Muscle of back (tissue), 3 donors: ENCODE measurements at regions not wholly inside any gene's neighbourhood (a gene's known extent, or its start where the extent isn't known, plus 50 kb on each side); places are given as distances from the start of the nearest gene placed in this dataset.

ENCODE experiments used
- DNase-seq, 3 donors: peaks; one replicate each; pipeline versions ENCODE4 v3.0.0 to v3.0.0-alpha.2; 2013

GRCh38 chrX:109842611-109843010 lies 109.6 kb upstream of the ACSL4 start:
- no peak for DNase-seq

DNA sequence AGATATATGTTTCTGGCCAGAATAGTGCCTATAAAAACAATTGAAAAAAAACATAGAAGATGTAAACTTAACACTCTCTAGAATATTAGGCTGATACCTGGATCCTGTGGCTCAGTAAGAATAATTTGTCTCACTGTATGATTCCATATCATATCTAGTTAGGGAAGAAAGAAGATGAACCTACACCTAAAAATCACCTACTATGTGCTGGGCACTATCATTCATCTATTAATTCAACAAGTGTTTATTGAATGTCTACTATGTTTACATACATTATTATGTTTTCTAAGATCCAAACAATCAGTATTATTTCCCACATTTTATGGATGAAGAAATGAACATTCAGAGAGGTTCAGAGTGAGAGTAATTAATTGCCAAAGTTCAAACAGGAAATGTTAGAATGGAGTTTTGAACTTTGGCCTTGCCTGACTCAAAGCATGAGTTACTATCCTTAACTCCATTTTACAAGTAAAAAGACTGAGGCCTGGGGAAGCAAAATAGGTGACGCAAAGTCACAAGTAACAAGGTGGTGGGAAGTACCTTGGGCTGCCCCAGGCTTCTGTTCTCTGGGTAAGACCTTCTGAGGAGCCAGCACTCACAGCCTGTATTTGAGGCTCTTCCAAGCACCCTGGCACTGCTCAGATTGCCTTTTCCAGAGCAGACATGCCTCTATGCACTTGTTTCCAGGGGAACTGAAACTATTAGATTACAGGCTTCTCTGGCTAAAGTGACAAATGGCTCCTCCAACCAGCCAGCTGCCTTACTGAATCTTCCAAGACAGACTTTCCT lies 111.1 kb upstream of the ACSL4 start:
- DNase-seq = peak in 1 of 3 donors; percentile 13

DNA sequence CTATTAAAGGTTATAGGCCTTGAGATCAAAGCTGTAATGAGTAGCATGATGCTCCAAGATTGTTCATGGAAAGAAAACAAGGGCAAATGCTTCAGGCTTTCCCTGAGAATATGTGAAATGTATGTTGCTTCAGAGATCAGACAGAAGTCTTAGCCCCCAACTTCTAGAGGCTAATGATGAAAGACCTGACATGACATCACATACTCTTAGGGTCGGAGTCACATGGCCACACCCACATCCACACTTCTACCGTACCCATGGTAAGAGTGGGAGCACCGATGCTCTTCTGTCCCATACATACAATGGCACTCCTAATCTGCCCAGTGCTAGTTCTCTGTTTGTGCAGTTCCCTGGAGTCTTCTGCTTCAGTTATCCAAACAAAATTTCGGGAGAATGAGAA lies 111.9 kb upstream of the ACSL4 start:
- DNase-seq = no peak

DNA sequence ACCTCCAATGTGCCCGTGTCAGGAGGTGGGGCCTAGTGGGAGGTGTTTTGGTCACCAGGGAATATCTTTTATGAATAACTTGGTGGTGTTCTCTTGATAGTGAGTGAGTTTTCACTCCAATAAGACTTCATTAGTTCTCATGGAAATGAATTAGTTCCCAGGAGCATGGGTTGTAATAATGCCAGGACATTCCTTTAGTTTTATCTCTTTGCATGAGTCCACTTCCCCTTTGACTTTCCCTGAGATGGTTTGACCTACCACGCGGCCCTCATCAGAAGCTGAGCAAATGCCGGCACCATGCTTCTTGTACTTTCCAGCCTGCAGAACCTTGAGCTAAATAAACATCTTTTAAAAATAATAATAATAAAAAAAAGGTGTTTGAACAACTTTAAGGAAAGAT lies 112.9 kb upstream of the ACSL4 start:
- no peak for DNase-seq

- peak in 1 of 3 donors; percentile 85 for DNase-seq
Measured at GRCh38 chrX:109847257-109848187, 114.5 kb upstream of the ACSL4 start.

- DNase-seq = no peak
Measured at GRCh38 chrX:109848461-109849050, 115.5 kb upstream of the ACSL4 start.

GRCh38 chrX:109854096-109854495 lies 121.0 kb upstream of the ACSL4 start:
- no peak for DNase-seq

GRCh38 chrX:109855501-109855900 lies 122.4 kb upstream of the ACSL4 start:
- no peak for DNase-seq

GRCh38 chrX:109856974-109857373 lies 123.9 kb upstream of the ACSL4 start:
- DNase-seq = peak; percentile 25 to 49 (median 28)

DNA sequence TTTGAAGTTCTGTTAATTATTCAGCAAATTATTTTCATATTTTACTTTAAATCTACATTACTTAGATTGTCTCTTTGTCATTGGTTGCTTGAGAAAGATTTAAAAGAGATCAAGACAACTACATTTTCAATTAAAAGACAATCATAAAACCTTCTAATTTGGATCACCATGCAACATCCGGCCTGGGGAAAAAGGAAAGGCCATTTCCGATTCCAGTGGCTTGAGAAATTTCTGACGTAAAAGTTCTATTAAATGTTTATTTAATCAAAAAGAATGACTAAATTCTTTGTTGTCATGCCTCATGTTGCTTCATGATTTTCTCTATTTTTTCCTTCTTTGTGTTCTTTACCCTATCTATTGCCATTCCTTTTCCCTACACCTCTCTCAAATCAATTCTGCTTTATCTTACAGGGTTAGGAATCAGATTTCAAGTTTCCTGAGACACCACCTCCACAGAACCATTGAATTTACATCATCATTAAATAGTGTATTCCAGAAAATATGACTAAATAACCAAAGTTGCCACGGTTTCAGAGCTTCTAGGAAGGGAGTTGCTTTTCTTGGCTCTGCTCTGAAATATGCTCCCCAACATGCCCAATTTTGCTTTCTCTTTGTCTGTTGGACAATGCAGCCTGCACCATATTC lies 124.6 kb upstream of the ACSL4 start:
- no peak for DNase-seq

DNA sequence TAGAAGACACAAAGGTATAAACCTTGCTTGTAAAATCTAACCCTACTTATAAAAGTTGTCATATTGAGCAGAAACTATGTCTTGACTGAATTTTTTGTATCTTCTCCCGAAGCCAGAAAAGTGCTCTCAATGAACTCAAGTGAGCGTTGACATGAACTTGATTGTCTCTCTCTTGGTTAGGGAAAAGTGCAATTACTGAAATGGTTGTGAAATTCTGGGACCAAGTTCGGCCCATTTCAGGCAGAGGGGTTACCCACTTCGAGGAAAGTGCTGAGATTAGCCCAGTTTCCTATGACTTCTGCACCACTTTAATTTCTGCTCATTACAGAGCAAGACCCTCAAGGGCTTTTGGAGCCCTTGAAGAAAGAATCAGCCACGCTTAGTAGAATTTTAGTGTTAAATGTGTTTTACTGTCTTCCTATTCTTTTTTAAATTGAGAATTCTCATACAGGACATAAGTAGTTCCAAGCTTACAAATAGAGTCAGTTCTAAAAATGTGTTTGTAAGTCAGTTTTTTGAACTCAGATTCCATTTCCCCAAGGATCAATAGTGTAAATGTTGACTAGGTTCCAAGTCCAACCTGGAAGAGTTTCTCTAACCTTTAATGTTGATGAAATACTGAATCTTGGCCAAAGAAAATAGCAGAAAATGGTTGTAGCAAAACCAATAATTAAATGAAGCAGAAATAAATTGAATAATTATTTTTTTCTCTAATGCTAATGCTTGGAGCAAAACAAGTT lies 125.7 kb upstream of the ACSL4 start:
- no peak for DNase-seq

- DNase-seq = no peak
Measured at GRCh38 chrX:109859651-109860050, 126.6 kb upstream of the ACSL4 start.

DNA sequence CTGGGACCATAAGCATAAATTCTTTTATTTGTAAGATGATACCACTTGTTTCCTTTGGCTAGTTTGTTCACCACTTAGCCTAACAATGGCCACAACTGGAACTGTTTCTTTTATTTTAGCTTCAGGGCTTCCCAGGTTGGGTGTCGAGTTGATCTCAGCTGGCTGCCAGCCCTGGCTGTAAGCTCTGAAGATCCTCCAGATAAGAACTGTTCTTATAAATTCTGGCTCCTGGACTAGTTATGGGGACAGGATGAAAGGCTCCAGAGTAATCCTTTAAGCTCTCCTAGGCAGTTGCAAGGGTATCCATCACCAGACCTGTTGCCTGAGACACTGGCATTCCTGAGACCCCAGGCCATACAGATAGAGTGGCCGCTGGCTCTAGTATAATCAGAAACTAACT lies 129.4 kb upstream of the ACSL4 start:
- no peak for DNase-seq

GRCh38 chrX:109863811-109864210 lies 130.8 kb upstream of the ACSL4 start:
- DNase-seq = no peak

GRCh38 chrX:109871121-109871888 lies 131.6 kb upstream of the TMEM164 start:
- DNase-seq = no peak

- DNase-seq = no peak
Measured at GRCh38 chrX:109872021-109872732, 130.7 kb upstream of the TMEM164 start.

GRCh38 chrX:109873574-109873973 lies 129.3 kb upstream of the TMEM164 start:
- DNase-seq = no peak

GRCh38 chrX:109873983-109874382 lies 128.9 kb upstream of the TMEM164 start:
- DNase-seq = no peak

GRCh38 chrX:109874548-109874947 lies 128.4 kb upstream of the TMEM164 start:
- peak in 1 of 3 donors; percentile 11 for DNase-seq

- no peak for DNase-seq
Measured at GRCh38 chrX:109875831-109876230, 127.1 kb upstream of the TMEM164 start.
